ENCODE measurements at regions not wholly inside any gene's neighbourhood (a gene's known extent, or its start where the extent isn't known, plus 50 kb on each side); places are given as distances from the start of the nearest gene placed in this dataset.

GRCh38 chr3:102936511-102937045, 501.8 kb downstream of the ZPLD1 start:
- TF ChIP-seq, protein P1, sequence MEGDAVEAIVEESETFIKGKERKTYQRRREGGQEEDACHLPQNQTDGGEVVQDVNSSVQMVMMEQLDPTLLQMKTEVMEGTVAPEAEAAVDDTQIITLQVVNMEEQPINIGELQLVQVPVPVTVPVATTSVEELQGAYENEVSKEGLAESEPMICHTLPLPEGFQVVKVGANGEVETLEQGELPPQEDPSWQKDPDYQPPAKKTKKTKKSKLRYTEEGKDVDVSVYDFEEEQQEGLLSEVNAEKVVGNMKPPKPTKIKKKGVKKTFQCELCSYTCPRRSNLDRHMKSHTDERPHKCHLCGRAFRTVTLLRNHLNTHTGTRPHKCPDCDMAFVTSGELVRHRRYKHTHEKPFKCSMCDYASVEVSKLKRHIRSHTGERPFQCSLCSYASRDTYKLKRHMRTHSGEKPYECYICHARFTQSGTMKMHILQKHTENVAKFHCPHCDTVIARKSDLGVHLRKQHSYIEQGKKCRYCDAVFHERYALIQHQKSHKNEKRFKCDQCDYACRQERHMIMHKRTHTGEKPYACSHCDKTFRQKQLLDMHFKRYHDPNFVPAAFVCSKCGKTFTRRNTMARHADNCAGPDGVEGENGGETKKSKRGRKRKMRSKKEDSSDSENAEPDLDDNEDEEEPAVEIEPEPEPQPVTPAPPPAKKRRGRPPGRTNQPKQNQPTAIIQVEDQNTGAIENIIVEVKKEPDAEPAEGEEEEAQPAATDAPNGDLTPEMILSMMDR (IDR thresholded peaks at IDR 0.05; ENCODE audit: low read depth, low read length): no peak
- no peak for TF ChIP-seq MYC (IDR thresholded peaks at IDR 0.05; ENCODE audit: low read depth, low read length)
- TF ChIP-seq POLR2A (IDR thresholded peaks at IDR 0.05; ENCODE audit: extremely low read depth, insufficient read length): no peak

All from NB4 (cell line).